HepG2 (cell line): ENCODE measurements at regions not wholly inside any gene's neighbourhood (a gene's known extent, or its start where the extent isn't known, plus 50 kb on each side); places are given as distances from the start of the nearest gene placed in this dataset.
A peak's percentile ranks its signal among the peaks of the same experiment; 100 is the strongest.

ENCODE experiments used
- ATAC-seq: fragments of 200-7000 bp; cut with Tn5 transposase; 3 replicates; pipeline ENCODE4 v1.9.1; 2020; ENCODE audit warnings: mild to moderate bottlenecking, moderate library complexity
- BruUV-seq: library from RNA; stranded (reverse); fragments of 400-500 nt; replicated peaks from 2 replicates; lab custom pipeline; 2021; lab: Mats Ljungman, UMichigan
- CTCF ChIA-PET: fragments of 300-600 bp; formaldehyde crosslinking; extraction: SDS; loops from one replicate; lab custom pipeline; 2021; ENCODE audit warnings: low total read pairs, inconsistent platforms, low intra/inter-chr PET ratio; lab: Yijun Ruan, JAX
- POLR2A ChIA-PET: fragments of 350-600 bp; sonication (Branson Sonifier 250); formaldehyde crosslinking; loops from one replicate; lab custom pipeline; 2020; ENCODE audit warnings: antibody characterized with exemption, inconsistent platforms; lab: Yijun Ruan, JAX
- DNase-seq: peaks from one replicate; pipeline ENCODE4 v3.0.0-alpha.2; 2015; ENCODE audit warnings: low spot score
- FAIRE-seq: peaks from 3 replicates; lab custom pipeline; 2011; peaks lifted over from hg19 to GRCh38; lab: Jason Lieb, UNC
- H2AFZ ChIP-seq: one replicate; pipeline ENCODE4 v1.6.1; 2011; ENCODE audit warnings: low read length, inconsistent platforms
- H3K27ac ChIP-seq: fragments of 300-600 bp; 3 replicates; pipeline ENCODE4 v1.8.0; 2011; ENCODE audit warnings: mixed run types, mild to moderate bottlenecking, mixed read lengths, low read length, inconsistent platforms; ENCODE audit not compliant: insufficient read depth; ENCODE audit errors: extremely low read length
- H3K27me3 ChIP-seq, 2 experiments: fragments of 200-600 bp in 1 of 2; 2 replicates in 1 of 2; 3 replicates in 1 of 2; pipeline versions ENCODE4 v1.6.0 to v1.8.0; 2011; ENCODE audit warnings: low read length in 2 of 2, mild to moderate bottlenecking in 2 of 2, moderate library complexity in 2 of 2, inconsistent platforms in 1 of 2; ENCODE audit not compliant: insufficient read depth in 2 of 2, control insufficient read depth in 1 of 2
- H3K36me3 ChIP-seq, 2 experiments: fragments of 200-600 bp in 1 of 2; replicated peaks in 1 of 2; 2 replicates in 1 of 2; 3 replicates in 1 of 2; pipeline versions ENCODE4 v1.5.1 to v1.8.0; 2011; ENCODE audit warnings: low read length in 2 of 2, inconsistent platforms in 1 of 2; ENCODE audit not compliant: insufficient read depth in 2 of 2, control insufficient read depth in 1 of 2
- H3K4me1 ChIP-seq: 2 replicates; pipeline ENCODE4 v1.5.1; 2012; ENCODE audit warnings: low read length, inconsistent platforms; ENCODE audit not compliant: insufficient read depth
- H3K4me2 ChIP-seq: 2 replicates; pipeline ENCODE4 v1.6.0; 2011; ENCODE audit warnings: low read depth, low read length, inconsistent platforms
- H3K4me3 ChIP-seq, 3 experiments: fragments of 200-600 bp in 1 of 3; sonication (generic), shearing (Covaris generic) in 1 of 3; replicated peaks in 1 of 3; 2 replicates each; pipeline ENCODE4 v1.5.1; 2011 to 2016; ENCODE audit warnings: low read length in 3 of 3, inconsistent platforms in 2 of 3, low read depth in 2 of 3, mild to moderate bottlenecking in 2 of 3, control low read depth in 1 of 3, mixed read lengths in 1 of 3; ENCODE audit not compliant: insufficient read depth in 1 of 3
- H3K79me2 ChIP-seq: one replicate; pipeline ENCODE4 v1.6.1; 2011; ENCODE audit warnings: low read length, inconsistent platforms; ENCODE audit not compliant: insufficient read depth
- H3K9ac ChIP-seq: 2 replicates; pipeline ENCODE4 v1.6.0; 2011; ENCODE audit warnings: mild to moderate bottlenecking, low read depth, low read length, inconsistent platforms; ENCODE audit not compliant: insufficient read depth
- H3K9me3 ChIP-seq: 2 replicates; pipeline ENCODE4 v1.5.1; 2012; ENCODE audit warnings: mild to moderate bottlenecking, low read length
- H4K20me1 ChIP-seq: 2 replicates; pipeline ENCODE4 v1.6.0; 2011; ENCODE audit warnings: inconsistent platforms, mild to moderate bottlenecking, low read length, moderate library complexity; ENCODE audit not compliant: insufficient read depth
- AHDC1 ChIP-seq: sonication (generic); formaldehyde crosslinking; IDR thresholded peaks from 2 replicates; pipeline ENCODE4 v1.5.1; 2020; ENCODE audit warnings: mild to moderate bottlenecking, missing genetic modification reagents, borderline replicate concordance
- ATAD3A ChIP-seq: sonication (generic); formaldehyde crosslinking; IDR thresholded peaks from 2 replicates; pipeline ENCODE4 v1.4.0; 2020; ENCODE audit warnings: missing genetic modification reagents
- ATRX ChIP-seq: sonication (generic); formaldehyde crosslinking; IDR thresholded peaks from 2 replicates; pipeline ENCODE4 v1.4.0; 2020; ENCODE audit warnings: missing genetic modification reagents, borderline replicate concordance
- CENPBD1 ChIP-seq: sonication (generic); formaldehyde crosslinking; IDR thresholded peaks from 2 replicates; pipeline ENCODE4 v1.8.0; 2022; ENCODE audit warnings: missing genetic modification reagents, low read depth, mild to moderate bottlenecking, borderline replicate concordance
- HES4 ChIP-seq: sonication (generic); formaldehyde crosslinking; IDR thresholded peaks from 2 replicates; pipeline ENCODE4 v1.9.0; 2021; ENCODE audit warnings: mild to moderate bottlenecking, missing genetic modification reagents, borderline replicate concordance
- KLF9 ChIP-seq: IDR thresholded peaks from 2 replicates; pipeline ENCODE4 v1.6.1; 2016; ENCODE audit warnings: low read depth
- PAF1 ChIP-seq: IDR thresholded peaks from 2 replicates; pipeline ENCODE4 v1.6.1; 2016; ENCODE audit warnings: missing genetic modification reagents, missing compliant biosample characterization
- SP140L ChIP-seq: sonication (generic); formaldehyde crosslinking; IDR thresholded peaks from 2 replicates; pipeline ENCODE4 v1.4.0; 2020; ENCODE audit warnings: missing genetic modification reagents, borderline replicate concordance
- UBTF ChIP-seq: sonication (generic); formaldehyde crosslinking; IDR thresholded peaks from 2 replicates; pipeline ENCODE4 v1.4.0; 2020; ENCODE audit warnings: mild to moderate bottlenecking, missing genetic modification reagents
- ZNF598 ChIP-seq: sonication (generic); formaldehyde crosslinking; IDR thresholded peaks from 2 replicates; pipeline ENCODE4 v1.5.1; 2020; ENCODE audit warnings: mild to moderate bottlenecking, missing genetic modification reagents, borderline replicate concordance
- WGBS: methylation state at CpG from one replicate; pipeline ENCODE4 v1.1.6; 2017; ENCODE audit warnings: low lambda C conversion rate; 5-methylcytosine and 5-hydroxymethylcytosine counted together
- in situ Hi-C: cut with HindIII; loops from 2 replicates; pipeline ENCODE4 v1.10.0; 2017; ENCODE audit warnings: low pct_unique_long_range_greater_than_20kb; ENCODE audit not compliant: extremely low pct_ligation_motif_present
- intact Hi-C: fragments of 100-400 bp; cut with micrococcal nuclease; formaldehyde crosslinking; loops from one replicate; pipeline ENCODE4 v1.10.0; 2022; ENCODE audit not compliant: unreplicated experiment
- TF ChIP-seq, protein P1 (sequence below): sonication (generic); formaldehyde crosslinking; IDR thresholded peaks from 2 replicates; pipeline ENCODE4 v1.5.0; 2020; ENCODE audit warnings: missing genetic modification reagents

DNA sequence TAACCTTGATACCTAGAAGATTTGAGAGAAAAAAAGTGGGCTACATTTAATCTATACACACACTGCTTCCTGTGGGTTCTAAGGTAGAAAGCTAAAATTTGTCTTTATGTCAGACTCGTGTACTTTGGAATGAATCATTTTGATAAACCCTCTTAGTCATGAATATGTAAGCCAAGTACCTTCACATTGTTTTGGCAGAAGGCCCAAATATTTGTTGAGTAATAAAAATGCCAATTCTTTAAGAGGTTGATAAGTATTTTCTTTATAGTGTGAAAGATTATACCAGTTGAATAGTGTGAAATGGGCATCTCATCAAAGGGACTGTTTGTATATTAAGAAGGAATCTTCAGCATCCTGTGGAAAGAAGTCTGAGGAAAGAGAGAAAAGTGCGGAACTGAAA lies 1464.7 kb upstream of the ZEB2 start:
- 2% methylated on average over 2 of the region's 2 CpGs for WGBS
- ATAC-seq (no peak), DNase-seq (peak; percentile 6)
- TF ChIP-seq CENPBD1: no peak
- no peak for TF ChIP-seq KLF9 (CRISPR knock-in tag)
- no peak for TF ChIP-seq ATAD3A
- TF ChIP-seq SP140L (CRISPR knock-in tag): no peak
- TF ChIP-seq AHDC1 (CRISPR knock-in tag): no peak
- no peak for TF ChIP-seq HES4
- TF ChIP-seq, protein P1, sequence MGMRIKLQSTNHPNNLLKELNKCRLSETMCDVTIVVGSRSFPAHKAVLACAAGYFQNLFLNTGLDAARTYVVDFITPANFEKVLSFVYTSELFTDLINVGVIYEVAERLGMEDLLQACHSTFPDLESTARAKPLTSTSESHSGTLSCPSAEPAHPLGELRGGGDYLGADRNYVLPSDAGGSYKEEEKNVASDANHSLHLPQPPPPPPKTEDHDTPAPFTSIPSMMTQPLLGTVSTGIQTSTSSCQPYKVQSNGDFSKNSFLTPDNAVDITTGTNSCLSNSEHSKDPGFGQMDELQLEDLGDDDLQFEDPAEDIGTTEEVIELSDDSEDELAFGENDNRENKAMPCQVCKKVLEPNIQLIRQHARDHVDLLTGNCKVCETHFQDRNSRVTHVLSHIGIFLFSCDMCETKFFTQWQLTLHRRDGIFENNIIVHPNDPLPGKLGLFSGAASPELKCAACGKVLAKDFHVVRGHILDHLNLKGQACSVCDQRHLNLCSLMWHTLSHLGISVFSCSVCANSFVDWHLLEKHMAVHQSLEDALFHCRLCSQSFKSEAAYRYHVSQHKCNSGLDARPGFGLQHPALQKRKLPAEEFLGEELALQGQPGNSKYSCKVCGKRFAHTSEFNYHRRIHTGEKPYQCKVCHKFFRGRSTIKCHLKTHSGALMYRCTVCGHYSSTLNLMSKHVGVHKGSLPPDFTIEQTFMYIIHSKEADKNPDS: no peak
- no peak for TF ChIP-seq UBTF (CRISPR knock-in tag)
- TF ChIP-seq ZNF598 (CRISPR knock-in tag): no peak
- no peak for TF ChIP-seq PAF1 (CRISPR knock-in tag)
- TF ChIP-seq ATRX (CRISPR knock-in tag): no peak

More for the DNA sequence above, 1464.7 kb upstream of the ZEB2 start:
- Histone ChIP-seq H3K4me1 (no peaks in the 10 kb centered on the region), H3K27ac (no peak overlapping the region), H3K36me3 (no peaks in the 10 kb centered on the region), H2AFZ (no peak overlapping the region), H3K9me3 (no peaks in the 10 kb centered on the region), H4K20me1 (no peaks in the 10 kb centered on the region), H3K27me3 (no peaks in the 10 kb centered on the region), H3K4me2 (no peak overlapping the region), H3K79me2 (no peaks in the 10 kb centered on the region), H3K4me3 (no peak overlapping the region), H3K9ac (no peak overlapping the region)
- BruUV-seq: no TSS peak
- in situ Hi-C loops (no loop called here), intact Hi-C loops (no loop called here)
- ChIA-PET POLR2A (no interaction called here), CTCF (no interaction called here)
- FAIRE-seq: no peak
